H1 (cell line): ENCODE measurements at regions not wholly inside any gene's neighbourhood (a gene's known extent, or its start where the extent isn't known, plus 50 kb on each side); places are given as distances from the start of the nearest gene placed in this dataset.

Source experiments
- CTCF ChIA-PET: fragments of 300-600 bp; sonication (Branson Sonifier 250); formaldehyde crosslinking; loops from one replicate; lab custom pipeline; 2021; ENCODE audit not compliant: partially characterized antibody; lab: Charles Lee
- POLR2A ChIA-PET: fragments of 300-600 bp; sonication (Branson Sonifier 250); formaldehyde crosslinking; loops from one replicate; lab custom pipeline; 2021; ENCODE audit warnings: inconsistent platforms; ENCODE audit not compliant: partially characterized antibody; lab: Charles Lee
- DNase-seq, 2 experiments: peaks; one replicate each; pipeline versions ENCODE4 v3.0.0 to v3.0.0-alpha.2; 2010 to 2022; ENCODE audit warnings: low spot score in 2 of 2, low read depth in 1 of 2, mixed read lengths in 1 of 2
- FAIRE-seq: peaks from 2 replicates; lab custom pipeline; 2011; peaks lifted over from hg19 to GRCh38; lab: Jason Lieb, UNC
- H2AFZ ChIP-seq: 2 replicates; pipeline ENCODE4 v1.8.1; 2012; ENCODE audit warnings: low read length, inconsistent platforms
- H2AK5ac ChIP-seq: 2 replicates; pipeline ENCODE4 v1.6.1; 2013; ENCODE audit warnings: low read depth, low read length
- H2BK120ac ChIP-seq: replicated peaks from 2 replicates; pipeline ENCODE3; 2013; ENCODE audit warnings: low read depth, low read length, inconsistent platforms
- H2BK12ac ChIP-seq: 2 replicates; pipeline ENCODE4 v1.6.1; 2013; ENCODE audit warnings: low read depth, low read length
- H2BK15ac ChIP-seq: 2 replicates; pipeline ENCODE4 v1.6.1; 2013; ENCODE audit warnings: low read length
- H2BK20ac ChIP-seq: 2 replicates; pipeline ENCODE4 v1.6.1; 2013; ENCODE audit warnings: low read length
- H2BK5ac ChIP-seq: 2 replicates; pipeline ENCODE4 v1.6.1; 2013; ENCODE audit warnings: low read depth, low read length
- H3K14ac ChIP-seq: 2 replicates; pipeline ENCODE4 v1.6.1; 2013; ENCODE audit warnings: inconsistent platforms; ENCODE audit not compliant: insufficient read length
- H3K18ac ChIP-seq: 2 replicates; pipeline ENCODE4 v1.6.1; 2013; ENCODE audit warnings: low read length; ENCODE audit errors: extremely low read depth
- H3K23ac ChIP-seq: 2 replicates; pipeline ENCODE4 v1.6.1; 2013; ENCODE audit warnings: inconsistent platforms; ENCODE audit not compliant: insufficient read length
- H3K23me2 ChIP-seq: 2 replicates; pipeline ENCODE4 v1.6.1; 2013; ENCODE audit warnings: low read depth, low read length
- H3K27ac ChIP-seq: 2 replicates; pipeline ENCODE4 v1.6.1; 2011; ENCODE audit warnings: low read depth, low read length, inconsistent platforms
- H3K27me3 ChIP-seq, 4 experiments: replicated peaks in 1 of 4; 1 replicate in 1 of 4; 2 replicates in 3 of 4; pipeline versions ENCODE4 v1.6.1 to v1.8.1; 2011 to 2013; ENCODE audit warnings: low read length in 3 of 4, mild to moderate bottlenecking in 3 of 4, inconsistent platforms in 2 of 4, mixed read lengths in 2 of 4, moderate library complexity in 1 of 4; ENCODE audit not compliant: control insufficient read depth in 3 of 4, insufficient read depth in 3 of 4; ENCODE audit errors: extremely low read depth in 1 of 4
- H3K36me3 ChIP-seq, 4 experiments: 2 replicates each; pipeline versions ENCODE4 v1.6.1 to v1.8.1; 2011 to 2013; ENCODE audit warnings: mild to moderate bottlenecking in 4 of 4, low read length in 3 of 4, moderate library complexity in 2 of 4, control low read depth in 1 of 4, inconsistent platforms in 1 of 4; ENCODE audit not compliant: insufficient read depth in 4 of 4, control insufficient read depth in 2 of 4
- H3K4ac ChIP-seq: replicated peaks from 2 replicates; pipeline ENCODE3; 2013; ENCODE audit warnings: low read length, low read depth, mixed read lengths, inconsistent platforms; ENCODE audit not compliant: insufficient read length
- H3K4me1 ChIP-seq, 4 experiments: replicated peaks in 1 of 4; 1 replicate in 1 of 4; 2 replicates in 3 of 4; pipeline versions ENCODE4 v1.6.1 to v1.8.1; 2011 to 2013; ENCODE audit warnings: low read length in 3 of 4, inconsistent platforms in 2 of 4, mixed read lengths in 1 of 4; ENCODE audit not compliant: insufficient read depth in 4 of 4, control insufficient read depth in 3 of 4
- H3K4me2 ChIP-seq, 2 experiments: 2 replicates each; pipeline versions ENCODE4 v1.6.1 to v1.8.1; 2011 to 2013; ENCODE audit warnings: low read depth in 2 of 2, low read length in 2 of 2, control low read depth in 1 of 2, inconsistent platforms in 1 of 2, mild to moderate bottlenecking in 1 of 2; ENCODE audit not compliant: insufficient read depth in 1 of 2
- H3K4me3 ChIP-seq, 4 experiments: fragments of 200-600, 300-600 bp in 1 of 4; sonication (generic), shearing (Covaris generic), sonication (Bioruptor Twin) in 1 of 4; 2 replicates each; pipeline versions ENCODE4 v1.5.1 to v1.8.1; 2011 to 2016; ENCODE audit warnings: low read length in 4 of 4, low read depth in 3 of 4, control low read depth in 2 of 4, inconsistent platforms in 2 of 4, mild to moderate bottlenecking in 2 of 4, mixed read lengths in 1 of 4, moderate library complexity in 1 of 4; ENCODE audit not compliant: insufficient read depth in 2 of 4; ENCODE audit errors: extremely low read depth in 1 of 4
- H3K56ac ChIP-seq: replicated peaks from 2 replicates; pipeline ENCODE3; 2013; ENCODE audit warnings: low read depth, mild to moderate bottlenecking, mixed read lengths, low read length, inconsistent platforms; ENCODE audit not compliant: insufficient read length
- H3K79me1 ChIP-seq: 2 replicates; pipeline ENCODE4 v1.6.1; 2013; ENCODE audit warnings: low read depth, low read length, control low read depth
- H3K79me2 ChIP-seq, 2 experiments: 2 replicates each; pipeline versions ENCODE4 v1.6.1 to v1.8.1; 2012 to 2013; ENCODE audit warnings: low read length in 2 of 2, mild to moderate bottlenecking in 2 of 2, inconsistent platforms in 1 of 2; ENCODE audit not compliant: insufficient read depth in 2 of 2, control insufficient read depth in 1 of 2
- H3K9ac ChIP-seq, 4 experiments: replicated peaks in 1 of 4; 1 replicate in 1 of 4; 2 replicates in 3 of 4; pipeline versions ENCODE4 v1.6.1 to v1.8.1; 2011 to 2013; ENCODE audit warnings: low read depth in 3 of 4, low read length in 3 of 4, control low read depth in 2 of 4, mild to moderate bottlenecking in 2 of 4, moderate library complexity in 2 of 4, inconsistent platforms in 1 of 4; ENCODE audit errors: extremely low read depth in 1 of 4
- H3K9me3 ChIP-seq, 2 experiments: 2 replicates each; pipeline versions ENCODE4 v1.6.1 to v1.8.1; 2012 to 2013; ENCODE audit warnings: mild to moderate bottlenecking in 2 of 2, moderate library complexity in 2 of 2, control low read depth in 1 of 2, inconsistent platforms in 1 of 2, low read depth in 1 of 2, low read length in 1 of 2, mixed read lengths in 1 of 2; ENCODE audit not compliant: insufficient read depth in 2 of 2
- H4K20me1 ChIP-seq, 2 experiments: replicated peaks in 1 of 2; 2 replicates each; pipeline versions ENCODE3 to v1.8.1; 2011 to 2013; ENCODE audit warnings: inconsistent platforms in 2 of 2, low read length in 2 of 2, mild to moderate bottlenecking in 1 of 2; ENCODE audit not compliant: insufficient read depth in 2 of 2, control insufficient read depth in 1 of 2
- H4K5ac ChIP-seq: 2 replicates; pipeline ENCODE4 v1.6.1; 2013; ENCODE audit warnings: low read length, low read depth, mixed read lengths, inconsistent platforms; ENCODE audit not compliant: insufficient read length
- H4K8ac ChIP-seq: 2 replicates; pipeline ENCODE4 v1.8.0; 2013; ENCODE audit warnings: mild to moderate bottlenecking, moderate library complexity, low read length, inconsistent platforms; ENCODE audit not compliant: insufficient read depth; ENCODE audit errors: extremely low read depth
- H4K91ac ChIP-seq: replicated peaks from 2 replicates; pipeline ENCODE3; 2013; ENCODE audit warnings: low read length, mixed read lengths, inconsistent platforms; ENCODE audit not compliant: insufficient read length
- CEBPB ChIP-seq: IDR thresholded peaks from 2 replicates; pipeline ENCODE4 v1.6.1; 2012; ENCODE audit warnings: low read depth, low read length
- CHD1 ChIP-seq: IDR thresholded peaks from 2 replicates; pipeline ENCODE4 v1.6.1; 2012; ENCODE audit warnings: low read depth, low read length, improper control_type of control experiment
- CREB1 ChIP-seq: IDR thresholded peaks from 2 replicates; pipeline ENCODE4 v1.6.1; 2012; ENCODE audit warnings: inconsistent platforms
- EP300 ChIP-seq, 2 experiments: IDR thresholded peaks; 1 replicate in 1 of 2; 2 replicates in 1 of 2; pipeline ENCODE4 v1.6.1; 2011 to 2012; ENCODE audit warnings: low read depth in 2 of 2, low read length in 2 of 2, mild to moderate bottlenecking in 2 of 2, borderline replicate concordance in 1 of 2, inconsistent platforms in 1 of 2, moderate library complexity in 1 of 2
- FOSL1 ChIP-seq: IDR thresholded peaks from 2 replicates; pipeline ENCODE4 v1.6.1; 2011; ENCODE audit warnings: mild to moderate bottlenecking, low read depth, low read length, moderate library complexity; ENCODE audit not compliant: insufficient read depth
- GABPA ChIP-seq: IDR thresholded peaks from 2 replicates; pipeline ENCODE4 v1.6.1; 2011; ENCODE audit warnings: mild to moderate bottlenecking, low read length, moderate library complexity, borderline replicate concordance; ENCODE audit not compliant: insufficient read depth
- GTF2F1 ChIP-seq: IDR thresholded peaks from 2 replicates; pipeline ENCODE4 v1.6.1; 2012; ENCODE audit warnings: low read depth, low read length, improper control_type of control experiment, borderline replicate concordance
- JUN ChIP-seq: IDR thresholded peaks from 2 replicates; pipeline ENCODE4 v1.6.1; 2011; ENCODE audit warnings: low read depth, mild to moderate bottlenecking, improper control_type of control experiment, low read length
- PHF8 ChIP-seq: fragments of 200-600 bp; sonication (generic); conservative IDR thresholded peaks from 2 replicates; pipeline ENCODE4 v1.7.1; 2012; ENCODE audit warnings: low read depth, mild to moderate bottlenecking, inconsistent platforms, low read length, moderate library complexity
- RBBP5 ChIP-seq: IDR thresholded peaks from 2 replicates; pipeline ENCODE4 v1.7.1; 2012; ENCODE audit warnings: low read depth, mild to moderate bottlenecking, inconsistent platforms, low read length, moderate library complexity, borderline replicate concordance
- SIRT6 ChIP-seq: IDR thresholded peaks from one replicate; pipeline ENCODE4 v1.7.1; 2012; ENCODE audit warnings: low read length, inconsistent platforms
- SUZ12 ChIP-seq: fragments of 200-600 bp; sonication (generic); IDR thresholded peaks from 2 replicates; pipeline ENCODE4 v1.6.1; 2012; ENCODE audit warnings: mild to moderate bottlenecking, inconsistent platforms, low read length, moderate library complexity, mixed read lengths
- TEAD4 ChIP-seq: IDR thresholded peaks from 2 replicates; pipeline ENCODE4 v1.6.1; 2012; ENCODE audit warnings: low read depth, low read length, inconsistent platforms, mixed read lengths

DNA sequence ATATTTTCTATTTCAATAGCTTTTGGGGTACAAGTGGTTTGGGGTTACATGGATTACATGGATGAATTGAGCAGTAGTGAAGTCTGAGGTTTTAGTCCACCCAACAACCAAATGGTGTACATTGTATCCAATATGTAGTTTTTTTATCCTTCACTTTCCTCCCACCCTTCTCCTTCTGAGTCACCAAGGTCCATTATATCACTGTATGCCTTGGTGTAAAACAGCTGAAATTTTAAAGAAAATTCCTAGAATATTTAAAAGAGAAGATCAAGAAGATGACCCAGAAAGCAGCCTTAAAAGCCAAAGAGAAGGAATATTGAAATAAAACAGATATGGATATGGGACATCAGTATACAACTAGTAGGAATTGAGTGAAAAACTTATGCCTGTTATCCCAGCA, 204.2 kb upstream of the COL8A1 start:
- no peak for FAIRE-seq
- Histone ChIP-seq H3K56ac (no peak overlapping the region), H3K79me2 (no peaks in the 10 kb centered on the region), H3K4me2 (no peak overlapping the region), H2BK5ac (no peak overlapping the region), H2BK20ac (no peak overlapping the region), H2BK15ac (no peak overlapping the region), H3K23ac (no peak overlapping the region), H3K18ac (no peak overlapping the region), H2AK5ac (no peak overlapping the region), H3K9ac (no peak overlapping the region), H3K4me1 (no peaks in the 10 kb centered on the region), H4K20me1 (no peaks in the 10 kb centered on the region), H4K5ac (no peak overlapping the region), H4K8ac (no peak overlapping the region), H2BK120ac (no peak overlapping the region), H3K79me1 (no peaks in the 10 kb centered on the region), H3K9me3 (0 out of 4 replicates have a peak, but pooled peaks cover 0 to 3% of the 10 kb centered on the region in 2 experiments), H3K23me2 (no peaks in the 10 kb centered on the region), H4K91ac (no peak overlapping the region), H3K4me3 (no peak overlapping the region), H3K27ac (no peak overlapping the region), H3K14ac (no peak overlapping the region), H2AFZ (no peak overlapping the region), H2BK12ac (no peak overlapping the region), H3K27me3 (no peaks in the 10 kb centered on the region), H3K4ac (no peak overlapping the region), H3K36me3 (no peaks in the 10 kb centered on the region)
- CTCF ChIA-PET, result no interaction called here
- POLR2A ChIA-PET, result no interaction called here
- no peak for DNase-seq
- TF ChIP-seq GTF2F1, result no peak
- no peak for TF ChIP-seq PHF8
- no peak for TF ChIP-seq GABPA
- TF ChIP-seq CHD1, result no peak
- TF ChIP-seq CREB1, result no peak
- no peak for TF ChIP-seq TEAD4
- TF ChIP-seq FOSL1, result no peak
- no peak for TF ChIP-seq RBBP5
- no peak for TF ChIP-seq JUN
- TF ChIP-seq CEBPB, result no peak
- no peak for TF ChIP-seq EP300 (IDR thresholded peaks at IDR 0.05; ENCODE audit: borderline replicate concordance in 1 of 2, low read depth in 2 of 2, low read length in 2 of 2)
- TF ChIP-seq SUZ12, result no peak
- no peak for TF ChIP-seq SIRT6
